GM18867 (cell line): ENCODE measurements at regions not wholly inside any gene's neighbourhood (a gene's known extent, or its start where the extent isn't known, plus 50 kb on each side); places are given as distances from the start of the nearest gene placed in this dataset.
"Not testable (repeated sequence)": the region's sequence is repeated elsewhere in the genome, so short reads cannot be mapped to it uniquely, and the experiment has no call there.

Experiments used
- ATAC-seq: cut with Tn5 transposase; IDR thresholded peaks from one replicate; pipeline ENCODE4 v1.9.1; 2021; ENCODE audit warnings: mild to moderate bottlenecking, moderate library complexity; ENCODE audit not compliant: unreplicated experiment

- no peak for ATAC-seq
Measured at GRCh38 chr9:29245351-29245750, 1672.1 kb upstream of the C9orf72 start.

GRCh38 chr9:29270400-29270799, 1697.1 kb upstream of the C9orf72 start:
- ATAC-seq, result not testable (repeated sequence)

- no peak for ATAC-seq
Measured at GRCh38 chr9:29282121-29282520, 1708.8 kb upstream of the C9orf72 start.

GRCh38 chr9:29285818-29286217, 1712.5 kb upstream of the C9orf72 start:
- no peak for ATAC-seq

GRCh38 chr9:29289365-29289764, 1716.1 kb upstream of the C9orf72 start:
- ATAC-seq, result no peak

GRCh38 chr9:29290516-29290915, 1717.2 kb upstream of the C9orf72 start:
- no peak for ATAC-seq

- ATAC-seq, result no peak
Measured at GRCh38 chr9:29297592-29297991, 1724.3 kb upstream of the C9orf72 start.

GRCh38 chr9:29311221-29311620, 1737.9 kb upstream of the C9orf72 start:
- ATAC-seq, result no peak

- ATAC-seq, result no peak
Measured at GRCh38 chr9:29312327-29312726, 1739.0 kb upstream of the C9orf72 start.

- no peak for ATAC-seq
Measured at GRCh38 chr9:29319736-29320513, 1746.6 kb upstream of the C9orf72 start.

- ATAC-seq, result peak; percentile 77
Measured at GRCh38 chr9:29322240-29322639, 1749.0 kb upstream of the C9orf72 start.

GRCh38 chr9:29325894-29326293, 1752.6 kb upstream of the C9orf72 start:
- ATAC-seq, result no peak

GRCh38 chr9:29332789-29333188, 1759.5 kb upstream of the C9orf72 start:
- ATAC-seq, result no peak

- ATAC-seq, result no peak
Measured at GRCh38 chr9:29336281-29336680, 1763.0 kb upstream of the C9orf72 start.

- no peak for ATAC-seq
Measured at GRCh38 chr9:29339387-29339786, 1766.1 kb upstream of the C9orf72 start.

- ATAC-seq, result no peak
Measured at GRCh38 chr9:29348999-29349398, 1775.7 kb upstream of the C9orf72 start.

- no peak for ATAC-seq
Measured at GRCh38 chr9:29389421-29389820, 1816.1 kb upstream of the C9orf72 start.

- ATAC-seq, result no peak
Measured at GRCh38 chr9:29390859-29391258, 1817.6 kb upstream of the C9orf72 start.

GRCh38 chr9:29393064-29393463, 1819.8 kb upstream of the C9orf72 start:
- no peak for ATAC-seq

GRCh38 chr9:29394855-29395254, 1821.6 kb upstream of the C9orf72 start:
- ATAC-seq, result no peak

- ATAC-seq, result no peak
Measured at GRCh38 chr9:29397148-29397547, 1823.9 kb upstream of the C9orf72 start.

GRCh38 chr9:29416204-29416603, 1842.9 kb upstream of the C9orf72 start:
- no peak for ATAC-seq

- no peak for ATAC-seq
Measured at GRCh38 chr9:29422438-29422837, 1849.2 kb upstream of the C9orf72 start.
